Caco-2 (cell line): ENCODE measurements at regions not wholly inside any gene's neighbourhood (a gene's known extent, or its start where the extent isn't known, plus 50 kb on each side); places are given as distances from the start of the nearest gene placed in this dataset.

ENCODE experiments used
- BruUV-seq: library from RNA; stranded (reverse); fragments of 400-500 nt; replicated peaks from 2 replicates; lab custom pipeline; 2021; lab: Mats Ljungman, UMichigan
- CTCF ChIA-PET: fragments of 300-600 bp; sonication (Branson Sonifier 250); formaldehyde crosslinking; loops from one replicate; lab custom pipeline; 2022; ENCODE audit warnings: antibody characterized with exemption; lab: Charles Lee
- POLR2A ChIA-PET: fragments of 300-600 bp; sonication (Branson Sonifier 250); formaldehyde crosslinking; loops from one replicate; lab custom pipeline; 2022; ENCODE audit warnings: antibody characterized with exemption; lab: Charles Lee
- DNase-seq, 2 experiments: peaks; one replicate each; pipeline versions ENCODE4 v3.0.0 to v3.0.0-alpha.2; 2020 to 2022
- H3K27me3 ChIP-seq: replicated peaks from 2 replicates; pipeline ENCODE4 v1.6.0; 2011; ENCODE audit warnings: low read length; ENCODE audit not compliant: control insufficient read depth, insufficient read depth
- H3K36me3 ChIP-seq: 2 replicates; pipeline ENCODE4 v1.5.1; 2011; ENCODE audit warnings: low read length; ENCODE audit not compliant: control insufficient read depth, insufficient read depth
- H3K4me1 ChIP-seq: fragments of 250-450 bp; sonication (Bioruptor Pico); 2 replicates; pipeline ENCODE4 v1.5.1; 2020; ENCODE audit warnings: mild to moderate bottlenecking
- H3K4me3 ChIP-seq: 2 replicates; pipeline ENCODE4 v1.5.1; 2011; ENCODE audit warnings: low read depth, mild to moderate bottlenecking, control low read depth, low read length
- H3K9me3 ChIP-seq: fragments of 250-450 bp; sonication (Bioruptor Pico); 2 replicates; pipeline ENCODE4 v1.5.1; 2020; ENCODE audit warnings: mild to moderate bottlenecking, moderate library complexity
- H3K27ac Mint-ChIP-seq: one replicate; pipeline ENCODE4 v1.8.0; 2022; ENCODE audit warnings: mixed read lengths; ENCODE audit not compliant: unreplicated experiment
- H3K27me3 Mint-ChIP-seq: one replicate; pipeline ENCODE4 v1.8.0; 2022; ENCODE audit warnings: mixed read lengths; ENCODE audit not compliant: insufficient read depth, unreplicated experiment
- H3K36me3 Mint-ChIP-seq: one replicate; pipeline ENCODE4 v1.8.0; 2022; ENCODE audit warnings: mild to moderate bottlenecking, mixed read lengths; ENCODE audit not compliant: insufficient read depth, unreplicated experiment
- H3K4me1 Mint-ChIP-seq: one replicate; pipeline ENCODE4 v1.8.0; 2022; ENCODE audit warnings: low read depth, mixed read lengths; ENCODE audit not compliant: unreplicated experiment
- H3K4me3 Mint-ChIP-seq: one replicate; pipeline ENCODE4 v1.8.0; 2022; ENCODE audit warnings: mild to moderate bottlenecking, moderate library complexity, mixed read lengths; ENCODE audit not compliant: unreplicated experiment
- H3K9me3 Mint-ChIP-seq: one replicate; pipeline ENCODE4 v1.8.0; 2022; ENCODE audit warnings: mixed read lengths; ENCODE audit not compliant: unreplicated experiment
- intact Hi-C: fragments of 100-400 bp; cut with micrococcal nuclease; formaldehyde crosslinking; loops from one replicate; pipeline ENCODE4 v1.10.0; 2022; ENCODE audit not compliant: unreplicated experiment
- TF ChIP-seq, protein P1 (sequence below), 2 experiments: fragments of 200-600 bp in 1 of 2; IDR thresholded peaks; 1 replicate in 1 of 2; 2 replicates in 1 of 2; pipeline versions ENCODE4 v1.5.1 to v1.8.0; 2011 to 2022; ENCODE audit warnings: antibody characterized with exemption in 1 of 2, control low read depth in 1 of 2, inconsistent platforms in 1 of 2, low read depth in 1 of 2, low read length in 1 of 2, mild to moderate bottlenecking in 1 of 2, moderate library complexity in 1 of 2; ENCODE audit not compliant: insufficient read depth in 1 of 2, severe bottlenecking in 1 of 2, unreplicated experiment in 1 of 2

DNA sequence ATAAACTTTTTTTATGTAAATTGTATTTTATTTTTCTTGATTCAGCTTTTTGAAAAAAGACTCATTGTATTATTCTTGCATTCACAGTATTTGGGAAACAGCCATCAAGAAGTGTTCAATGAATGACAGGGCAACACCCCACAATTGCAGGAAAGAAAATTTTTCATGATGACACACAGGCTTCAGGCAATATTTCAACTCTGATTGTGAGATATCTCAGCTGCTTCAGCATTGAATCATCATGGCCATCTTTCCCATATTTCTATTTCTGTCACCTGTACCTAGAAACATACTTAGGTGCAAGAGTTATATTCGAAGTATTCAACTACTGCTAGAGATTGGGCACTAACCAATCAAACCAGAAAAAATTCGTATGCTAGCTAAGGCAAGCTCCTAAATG is 446.0 kb downstream of the ISL1 start:
- POLR2A ChIA-PET = no interaction called here
- H3K9me3 ChIP-seq = no peaks in the 10 kb centered on the region
- Mint-ChIP-seq H3K9me3 (no peaks in the 10 kb centered on the region), H3K27me3 (no peaks in the 10 kb centered on the region), H3K4me3 (no peak overlapping the region), H3K36me3 (no peaks in the 10 kb centered on the region), H3K4me1 (peaks cover 6% of the 10 kb centered on the region), H3K27ac (no peak overlapping the region)
- CTCF ChIA-PET = no interaction called here
- no TSS peak for BruUV-seq
- H3K27me3 ChIP-seq = no peaks in the 10 kb centered on the region
- no peak for DNase-seq
- intact Hi-C loops = no loop called here
- H3K4me3 ChIP-seq = no peak overlapping the region
- TF ChIP-seq, protein P1, sequence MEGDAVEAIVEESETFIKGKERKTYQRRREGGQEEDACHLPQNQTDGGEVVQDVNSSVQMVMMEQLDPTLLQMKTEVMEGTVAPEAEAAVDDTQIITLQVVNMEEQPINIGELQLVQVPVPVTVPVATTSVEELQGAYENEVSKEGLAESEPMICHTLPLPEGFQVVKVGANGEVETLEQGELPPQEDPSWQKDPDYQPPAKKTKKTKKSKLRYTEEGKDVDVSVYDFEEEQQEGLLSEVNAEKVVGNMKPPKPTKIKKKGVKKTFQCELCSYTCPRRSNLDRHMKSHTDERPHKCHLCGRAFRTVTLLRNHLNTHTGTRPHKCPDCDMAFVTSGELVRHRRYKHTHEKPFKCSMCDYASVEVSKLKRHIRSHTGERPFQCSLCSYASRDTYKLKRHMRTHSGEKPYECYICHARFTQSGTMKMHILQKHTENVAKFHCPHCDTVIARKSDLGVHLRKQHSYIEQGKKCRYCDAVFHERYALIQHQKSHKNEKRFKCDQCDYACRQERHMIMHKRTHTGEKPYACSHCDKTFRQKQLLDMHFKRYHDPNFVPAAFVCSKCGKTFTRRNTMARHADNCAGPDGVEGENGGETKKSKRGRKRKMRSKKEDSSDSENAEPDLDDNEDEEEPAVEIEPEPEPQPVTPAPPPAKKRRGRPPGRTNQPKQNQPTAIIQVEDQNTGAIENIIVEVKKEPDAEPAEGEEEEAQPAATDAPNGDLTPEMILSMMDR (IDR thresholded peaks at IDR 0.05; ENCODE audit: insufficient read depth in 1 of 2, low read depth in 1 of 2, low read length in 1 of 2, severe bottlenecking in 1 of 2, unreplicated experiment in 1 of 2) = no peak
- no peaks in the 10 kb centered on the region for H3K4me1 ChIP-seq
- no peaks in the 10 kb centered on the region for H3K36me3 ChIP-seq

DNA sequence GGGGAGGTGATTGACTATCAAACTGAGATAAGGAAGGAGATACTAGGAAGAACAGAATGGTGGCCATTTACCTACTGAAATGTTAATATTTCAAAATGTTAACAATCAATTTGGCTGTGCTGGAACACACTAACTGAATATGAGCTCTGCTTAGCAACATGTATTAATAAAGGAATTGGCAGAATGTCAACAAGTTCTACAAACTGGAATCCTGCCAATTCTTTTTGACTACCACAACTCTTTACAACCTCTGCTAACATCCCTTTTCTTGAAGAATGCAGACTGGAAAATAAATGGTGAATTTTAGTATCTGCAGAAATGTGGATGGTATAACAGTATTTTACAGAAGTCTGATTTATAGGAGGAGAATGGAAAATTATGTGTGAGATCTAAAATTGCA is 446.4 kb downstream of the ISL1 start:
- H3K27ac Mint-ChIP-seq = no peak overlapping the region
- no peaks in the 10 kb centered on the region for H3K36me3 Mint-ChIP-seq
- TF ChIP-seq, protein P1 (IDR thresholded peaks at IDR 0.05; ENCODE audit: insufficient read depth in 1 of 2, low read depth in 1 of 2, low read length in 1 of 2, severe bottlenecking in 1 of 2, unreplicated experiment in 1 of 2) = no peak
- Histone ChIP-seq H3K36me3 (no peaks in the 10 kb centered on the region), H3K4me3 (no peak overlapping the region), H3K27me3 (no peaks in the 10 kb centered on the region), H3K4me1 (no peaks in the 10 kb centered on the region), H3K9me3 (no peaks in the 10 kb centered on the region)
- CTCF ChIA-PET = no interaction called here
- no peak for DNase-seq
- H3K4me3 Mint-ChIP-seq = no peak overlapping the region
- intact Hi-C loops = no loop called here
- H3K9me3 Mint-ChIP-seq = no peaks in the 10 kb centered on the region
- BruUV-seq = no TSS peak
- POLR2A ChIA-PET = no interaction called here
- no peaks in the 10 kb centered on the region for H3K27me3 Mint-ChIP-seq
- peaks cover 6% of the 10 kb centered on the region for H3K4me1 Mint-ChIP-seq

DNA sequence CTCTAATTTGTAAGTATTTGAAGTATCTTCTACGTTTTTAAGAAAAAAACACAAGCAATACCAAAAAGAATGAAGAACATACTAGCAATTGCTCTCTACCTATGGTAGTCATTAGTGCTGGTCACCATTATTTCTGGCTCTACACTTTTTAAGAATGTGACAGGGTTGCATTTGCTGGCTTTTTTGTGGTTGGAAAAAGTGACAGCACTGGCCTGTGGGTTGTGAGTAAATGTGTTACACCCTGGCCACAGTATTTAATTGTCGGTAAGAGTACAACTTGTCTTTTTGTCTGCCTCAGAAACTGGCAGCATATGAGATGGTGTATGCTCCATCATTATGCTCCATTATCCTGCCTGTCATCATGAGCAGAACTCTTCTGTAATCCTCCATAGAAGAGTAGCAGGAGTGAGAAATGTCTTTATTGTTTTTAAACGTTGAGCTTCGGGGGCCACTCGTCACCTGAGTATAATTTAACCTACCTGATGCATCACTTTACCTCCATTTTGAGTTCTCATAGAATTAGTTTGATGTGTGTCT is 449.8 kb downstream of the ISL1 start:
- Mint-ChIP-seq H3K36me3 (no peaks in the 10 kb centered on the region), H3K27ac (no peak overlapping the region), H3K4me1 (peaks cover 6% of the 10 kb centered on the region), H3K4me3 (no peak overlapping the region), H3K27me3 (no peaks in the 10 kb centered on the region), H3K9me3 (no peaks in the 10 kb centered on the region)
- Histone ChIP-seq H3K9me3 (no peaks in the 10 kb centered on the region), H3K4me1 (no peaks in the 10 kb centered on the region), H3K4me3 (no peak overlapping the region), H3K27me3 (no peaks in the 10 kb centered on the region), H3K36me3 (no peaks in the 10 kb centered on the region)
- TF ChIP-seq, protein P1 (IDR thresholded peaks at IDR 0.05; ENCODE audit: insufficient read depth in 1 of 2, low read depth in 1 of 2, low read length in 1 of 2, severe bottlenecking in 1 of 2, unreplicated experiment in 1 of 2) = no peak
- intact Hi-C loops = no loop called here
- no TSS peak for BruUV-seq
- ChIA-PET POLR2A (no interaction called here), CTCF (no interaction called here)
- DNase-seq = no peak
